ENCODE measurements at regions not wholly inside any gene's neighbourhood (a gene's known extent, or its start where the extent isn't known, plus 50 kb on each side); places are given as distances from the start of the nearest gene placed in this dataset.

GRCh38 chr11:19602891-19603290 lies 109.7 kb upstream of the NAV2 start:
- CTCF ChIA-PET: no interaction called here
- H3K4me3 ChIP-seq: no peak overlapping the region
- H3K9ac ChIP-seq (ENCODE audit: control insufficient read depth, insufficient read depth, low read length): no peak overlapping the region
- no peak for FAIRE-seq
- SMC1A ChIA-PET (ENCODE audit: uncharacterized antibody, unreplicated experiment): no interaction called here
- TF ChIP-seq ZSCAN29 (IDR thresholded peaks at IDR 0.05) (no peak), MYB (IDR thresholded peaks at IDR 0.05; ENCODE audit: borderline replicate concordance, low read depth, low read length) (no peak), SKIL (IDR thresholded peaks at IDR 0.05; ENCODE audit: low read depth, poor library complexity, severe bottlenecking) (no peak), EP300 (IDR thresholded peaks at IDR 0.05; ENCODE audit: borderline replicate concordance in 1 of 2, control insufficient read depth in 1 of 2, low read depth in 2 of 2, low read length in 2 of 2) (no peak), ZNF274 (IDR thresholded peaks at IDR 0.05; ENCODE audit: insufficient read depth, insufficient read length) (no peak), SMC3 (IDR thresholded peaks at IDR 0.05; ENCODE audit: borderline replicate concordance, low read length) (no peak), NRF1 (conservative IDR thresholded peaks at IDR 0.05; ENCODE audit: low read depth, low read length) (no peak), CEBPZ (IDR thresholded peaks at IDR 0.05; ENCODE audit: low read depth, low read length) (no peak)
- WGBS (ENCODE audit: insufficient coverage, insufficient replicate concordance, low lambda C conversion rate, missing lambda C conversion rate): 23% methylated on average over 6 of the region's 6 CpGs
- H3K4me2 ChIP-seq (ENCODE audit: control insufficient read depth, insufficient read depth): no peak overlapping the region
- POLR2A ChIA-PET: no interaction called here
- RAD21 ChIA-PET (ENCODE audit: unreplicated experiment): no interaction called here
- no peak for ATAC-seq
- no peaks in the 10 kb centered on the region for H3K79me2 ChIP-seq (ENCODE audit: control insufficient read depth, insufficient read depth, low read length)
- no peak for DNase-seq (ENCODE audit: low read depth, low spot score)
- H4K20me1 ChIP-seq (ENCODE audit: control insufficient read depth, insufficient read depth): no peaks in the 10 kb centered on the region
- H3K36me3 ChIP-seq (ENCODE audit: control insufficient read depth in 2 of 2, insufficient read depth in 2 of 2, low read length in 1 of 2): no peaks in the 10 kb centered on the region
- no TSS peak for BruUV-seq (replicated peaks)
- in situ Hi-C loops (cut with MboI) (no loop called here), intact Hi-C loops (cut with micrococcal nuclease; ENCODE audit: unreplicated experiment) (no loop called here)
- no peak overlapping the region for H2AFZ ChIP-seq (ENCODE audit: control insufficient read depth, low read depth, low read length)
- H3K9me3 ChIP-seq (replicated peaks; ENCODE audit: control insufficient read depth, insufficient read depth, low read length): no peaks in the 10 kb centered on the region
- no peaks in the 10 kb centered on the region for H3K4me1 ChIP-seq (ENCODE audit: control insufficient read depth, insufficient read depth, low read length)
- H3K27ac ChIP-seq (ENCODE audit: control insufficient read depth, insufficient read depth): no peak overlapping the region
- no peaks in the 10 kb centered on the region; a peak in 1 of 4 replicates for H3K27me3 ChIP-seq (replicated peaks in 1 of 2; ENCODE audit: control insufficient read depth in 2 of 2, insufficient read depth in 2 of 2, low read length in 1 of 2)

Data from GM12878 (cell line).